ENCODE measurements at regions not wholly inside any gene's neighbourhood (a gene's known extent, or its start where the extent isn't known, plus 50 kb on each side); places are given as distances from the start of the nearest gene placed in this dataset.
"Not testable (repeated sequence)": the region's sequence is repeated elsewhere in the genome, so short reads cannot be mapped to it uniquely, and the experiment has no call there.

DNA sequence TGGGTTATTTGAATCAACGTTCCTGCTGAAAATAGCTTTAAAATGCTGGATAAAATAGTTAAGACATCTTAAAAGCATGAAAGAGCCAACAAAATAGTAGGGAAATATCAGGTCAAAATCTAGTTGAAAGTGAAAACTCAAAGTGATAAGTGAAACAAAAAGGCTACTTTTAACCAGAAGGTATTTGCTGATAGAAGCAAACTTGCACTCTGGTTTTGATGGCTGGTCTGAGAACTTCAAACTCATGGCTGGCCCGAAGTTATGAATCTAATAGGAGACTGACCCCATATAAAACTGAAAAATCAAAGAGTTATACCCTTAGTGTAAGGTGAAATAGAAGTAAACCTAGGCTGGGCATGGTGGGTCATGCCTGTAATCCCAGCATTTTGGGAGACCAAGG, 66.3 kb upstream of the HOXC13 start:
- no peak for DNase-seq

DNA sequence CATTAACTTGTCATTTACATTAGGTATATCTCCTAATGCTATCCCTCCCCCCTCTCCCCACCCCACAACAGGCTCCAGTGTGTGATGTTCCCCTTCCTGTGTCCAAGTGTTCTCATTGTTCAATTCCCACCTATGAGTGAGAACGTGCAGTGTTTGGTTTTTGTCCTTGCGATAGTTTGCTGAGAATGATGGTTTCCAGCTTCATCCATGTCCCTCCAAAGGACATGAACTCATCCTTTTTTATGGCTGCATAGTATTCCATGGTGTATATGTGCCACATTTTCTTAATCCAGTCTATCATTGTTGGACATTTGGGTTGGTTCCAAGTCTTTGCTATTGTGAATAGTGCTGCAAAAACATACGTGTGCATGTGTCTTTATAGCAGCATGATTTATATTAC, 60.7 kb upstream of the HOXC13 start:
- not testable (repeated sequence) for DNase-seq

DNA sequence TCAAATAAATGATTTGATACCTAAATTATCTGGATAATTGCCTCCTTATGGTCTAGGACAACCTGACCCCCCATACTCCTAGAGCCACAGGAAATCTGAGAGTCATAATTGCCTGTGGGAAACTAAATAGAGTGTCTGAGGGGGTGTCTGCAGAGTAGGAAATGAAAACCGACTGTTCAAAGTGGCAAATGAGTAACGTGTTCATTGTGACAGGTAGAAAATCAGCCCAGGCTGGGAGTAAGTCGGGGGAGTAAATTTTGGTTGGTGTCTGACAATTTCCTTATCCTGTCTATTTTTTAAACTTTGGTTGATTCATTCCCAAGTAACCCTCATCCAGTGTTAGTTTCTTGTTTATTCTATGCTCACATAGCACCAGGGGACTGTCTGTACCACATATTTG, 51.6 kb upstream of the HOXC13 start:
- DNase-seq: no peak

DNA sequence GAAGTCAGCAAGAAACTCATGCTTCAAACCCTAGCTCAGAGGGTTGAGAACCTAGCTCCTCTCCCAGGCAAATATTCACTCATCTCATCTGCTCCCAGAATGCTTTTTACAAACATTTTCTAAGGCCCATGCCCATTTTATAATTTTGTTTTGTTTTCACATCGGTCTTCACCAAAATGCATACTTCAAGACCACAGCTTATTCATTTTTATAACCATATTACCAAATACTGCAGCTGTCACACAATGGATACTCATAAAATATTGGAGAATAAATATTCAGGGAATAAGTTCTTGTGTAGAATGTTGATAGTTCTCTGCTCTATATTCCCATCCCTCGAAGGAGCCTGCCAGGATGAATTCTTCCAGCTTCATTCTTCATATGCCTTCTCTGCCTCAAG, 50.8 kb upstream of the HOXC13 start:
- no peak for DNase-seq
